ENCODE measurements at regions not wholly inside any gene's neighbourhood (a gene's known extent, or its start where the extent isn't known, plus 50 kb on each side); places are given as distances from the start of the nearest gene placed in this dataset.

GRCh38 chr10:128774979-128775378, 648.8 kb upstream of the MKI67 start:
- in situ Hi-C loops (cut with MboI; ENCODE audit: low sequenced_read_pairs) = no loop called here

GRCh38 chr10:128775743-128776142, 649.5 kb upstream of the MKI67 start:
- in situ Hi-C loops (cut with MboI; ENCODE audit: low sequenced_read_pairs) = no loop called here

- in situ Hi-C loops (cut with MboI; ENCODE audit: low sequenced_read_pairs) = no loop called here
These were observed 650.5 kb upstream of the MKI67 start for GRCh38 chr10:128776673-128777252.

GRCh38 chr10:128777342-128777741, 651.1 kb upstream of the MKI67 start:
- in situ Hi-C loops (cut with MboI; ENCODE audit: low sequenced_read_pairs) = no loop called here

- in situ Hi-C loops (cut with MboI; ENCODE audit: low sequenced_read_pairs) = no loop called here
These were observed 653.2 kb upstream of the MKI67 start for GRCh38 chr10:128779416-128779815.

- in situ Hi-C loops (cut with MboI; ENCODE audit: low sequenced_read_pairs) = no loop called here
These were observed 654.0 kb upstream of the MKI67 start for GRCh38 chr10:128780156-128780761.

GRCh38 chr10:128781637-128782036, 655.4 kb upstream of the MKI67 start:
- in situ Hi-C loops (cut with MboI; ENCODE audit: low sequenced_read_pairs) = no loop called here

GRCh38 chr10:128784444-128784843, 658.2 kb upstream of the MKI67 start:
- in situ Hi-C loops (cut with MboI; ENCODE audit: low sequenced_read_pairs) = no loop called here

- in situ Hi-C loops (cut with MboI; ENCODE audit: low sequenced_read_pairs) = no loop called here
These were observed 666.4 kb upstream of the MKI67 start for GRCh38 chr10:128792426-128793140.

GRCh38 chr10:128793726-128794655, 667.8 kb upstream of the MKI67 start:
- in situ Hi-C loops (cut with MboI; ENCODE audit: low sequenced_read_pairs) = no loop called here

GRCh38 chr10:128796396-128796912, 670.2 kb upstream of the MKI67 start:
- in situ Hi-C loops (cut with MboI; ENCODE audit: low sequenced_read_pairs) = no loop called here

- in situ Hi-C loops (cut with MboI; ENCODE audit: low sequenced_read_pairs) = no loop called here
These were observed 665.0 kb upstream of the MGMT start for GRCh38 chr10:128802062-128802461.

GRCh38 chr10:128803790-128804189, 663.3 kb upstream of the MGMT start:
- in situ Hi-C loops (cut with MboI; ENCODE audit: low sequenced_read_pairs) = no loop called here

- in situ Hi-C loops (cut with MboI; ENCODE audit: low sequenced_read_pairs) = no loop called here
These were observed 662.6 kb upstream of the MGMT start for GRCh38 chr10:128804411-128804810.

GRCh38 chr10:128808921-128809440, 658.1 kb upstream of the MGMT start:
- in situ Hi-C loops (cut with MboI; ENCODE audit: low sequenced_read_pairs) = no loop called here

- in situ Hi-C loops (cut with MboI; ENCODE audit: low sequenced_read_pairs) = no loop called here
These were observed 655.5 kb upstream of the MGMT start for GRCh38 chr10:128811511-128811910.

GRCh38 chr10:128812000-128812399, 655.0 kb upstream of the MGMT start:
- in situ Hi-C loops (cut with MboI; ENCODE audit: low sequenced_read_pairs) = no loop called here

- in situ Hi-C loops (cut with MboI; ENCODE audit: low sequenced_read_pairs) = no loop called here
These were observed 653.5 kb upstream of the MGMT start for GRCh38 chr10:128813574-128813973.

- in situ Hi-C loops (cut with MboI; ENCODE audit: low sequenced_read_pairs) = no loop called here
These were observed 653.0 kb upstream of the MGMT start for GRCh38 chr10:128814024-128814423.

GRCh38 chr10:128814782-128815181, 652.3 kb upstream of the MGMT start:
- in situ Hi-C loops (cut with MboI; ENCODE audit: low sequenced_read_pairs) = no loop called here

- in situ Hi-C loops (cut with MboI; ENCODE audit: low sequenced_read_pairs) = no loop called here
These were observed 650.3 kb upstream of the MGMT start for GRCh38 chr10:128816726-128817125.
